ENCODE measurements at regions not wholly inside any gene's neighbourhood (a gene's known extent, or its start where the extent isn't known, plus 50 kb on each side); places are given as distances from the start of the nearest gene placed in this dataset.

DNA sequence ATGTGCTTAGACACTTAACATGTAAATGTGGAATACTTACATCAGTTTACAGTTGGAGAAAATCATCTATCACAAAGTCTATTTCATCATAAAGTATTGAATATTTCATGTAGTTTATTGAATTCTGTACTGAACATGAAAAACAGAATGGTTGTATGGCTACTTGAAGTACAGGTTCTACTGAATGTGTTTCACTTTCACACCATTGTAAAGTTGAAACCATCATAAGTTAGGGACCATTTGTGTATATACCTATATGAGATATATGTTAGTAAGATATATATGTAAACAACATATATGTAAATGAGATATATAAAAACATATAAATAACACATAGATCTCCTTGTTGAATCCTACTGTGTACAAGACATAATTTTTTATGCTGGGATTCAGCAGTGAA is 63.0 kb upstream of the TAF11L2 start:
- no peak for DNase-seq

DNA sequence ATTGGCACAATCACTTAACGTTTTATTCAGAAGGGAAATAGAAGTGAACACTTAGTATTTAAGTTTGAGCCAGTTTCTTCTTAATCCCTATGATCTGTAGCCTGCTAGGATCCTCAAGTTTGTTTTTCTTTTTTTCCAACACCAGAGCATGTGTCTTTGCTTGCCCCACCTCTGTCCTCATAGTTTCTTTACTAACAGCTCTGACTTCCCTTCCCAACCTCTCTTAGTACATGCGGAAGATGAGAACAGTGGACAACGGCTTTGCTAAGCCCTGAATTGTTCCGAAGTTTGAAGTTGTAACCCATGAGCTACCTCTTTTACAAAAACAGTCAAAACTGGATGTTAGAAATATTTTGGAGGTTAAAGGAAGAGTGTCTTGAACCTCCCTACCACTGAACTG is 61.7 kb upstream of the TAF11L2 start:
- DNase-seq = no peak

DNA sequence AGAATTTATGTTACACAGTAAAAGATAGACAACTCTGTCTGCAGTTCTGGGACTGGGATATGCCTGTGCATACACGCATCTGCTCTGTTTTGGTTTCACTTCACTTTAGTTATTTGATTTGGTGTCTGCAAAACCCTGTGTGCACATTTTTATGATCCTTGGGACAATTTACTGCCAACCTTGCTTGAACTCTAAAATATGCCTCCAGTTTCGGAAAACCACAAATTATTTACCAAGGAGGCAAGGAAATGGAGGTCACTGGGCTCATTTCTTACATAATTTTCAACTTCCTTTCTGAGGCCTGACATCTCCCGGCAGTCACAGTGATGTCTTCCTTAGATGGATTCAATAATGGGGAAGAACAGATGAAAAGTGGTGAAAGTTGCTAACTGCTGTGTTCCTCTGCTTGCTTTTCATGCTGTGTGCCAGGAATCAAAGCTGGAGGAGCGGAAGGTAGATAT is 61.2 kb upstream of the TAF11L2 start:
- no peak for DNase-seq

DNA sequence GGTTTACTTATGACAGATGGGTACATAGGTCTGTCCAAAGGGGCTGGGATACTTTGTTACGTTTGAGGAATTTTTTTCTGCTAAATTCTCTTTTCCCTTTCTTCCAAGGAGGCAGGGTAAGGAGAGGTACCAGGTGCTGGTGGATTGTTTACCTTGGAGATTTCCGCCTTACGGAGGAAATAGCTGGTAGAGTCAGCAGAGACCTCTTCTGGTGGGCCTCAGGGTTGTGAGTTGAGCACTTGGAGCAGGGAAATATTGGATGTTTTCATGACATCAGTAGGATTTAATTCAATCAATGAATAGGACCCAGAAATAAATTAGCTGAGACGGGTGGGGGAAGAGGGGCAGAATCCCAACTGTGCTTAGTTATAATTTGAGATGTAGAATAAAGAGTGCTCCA is 60.0 kb upstream of the TAF11L2 start:
- DNase-seq = no peak

DNA sequence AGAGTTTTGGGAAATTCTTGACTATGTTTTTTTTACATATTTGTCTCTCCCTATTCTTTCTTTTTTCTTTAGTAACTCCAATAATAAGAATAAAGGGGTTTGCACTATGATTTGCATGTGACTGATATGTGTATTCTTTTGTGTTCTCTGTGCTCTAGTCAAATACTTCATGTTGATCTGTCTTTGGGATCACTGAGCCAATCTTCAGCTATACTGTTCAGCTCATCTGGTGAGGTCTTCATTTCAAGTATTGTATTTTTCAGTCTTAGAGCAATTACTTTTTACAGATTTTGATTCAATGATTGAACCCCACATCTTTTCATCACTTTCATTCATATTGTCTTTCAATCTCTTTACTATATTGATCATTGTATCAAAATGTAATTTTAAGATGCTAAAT is 58.1 kb upstream of the TAF11L2 start:
- DNase-seq = no peak

DNA sequence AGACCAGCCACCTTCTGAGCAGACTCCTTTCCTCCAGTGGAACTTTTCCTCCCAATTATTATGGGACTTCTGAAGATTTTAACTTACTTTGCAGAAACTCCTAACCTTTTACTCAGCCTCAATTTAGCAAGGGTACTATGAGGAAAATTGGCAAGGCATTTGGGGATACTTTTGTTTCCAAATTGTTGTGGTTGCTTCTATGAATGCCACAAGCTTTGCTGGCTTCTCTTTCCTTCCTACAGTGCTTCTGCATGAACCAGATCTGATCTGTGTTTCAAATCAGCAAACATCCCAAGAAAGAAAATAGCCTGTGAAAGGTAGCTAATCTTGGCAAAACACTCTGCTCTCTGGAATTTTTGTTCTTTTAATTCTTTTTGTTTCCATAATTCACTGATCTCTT is 57.3 kb upstream of the TAF11L2 start:
- no peak for DNase-seq

DNA sequence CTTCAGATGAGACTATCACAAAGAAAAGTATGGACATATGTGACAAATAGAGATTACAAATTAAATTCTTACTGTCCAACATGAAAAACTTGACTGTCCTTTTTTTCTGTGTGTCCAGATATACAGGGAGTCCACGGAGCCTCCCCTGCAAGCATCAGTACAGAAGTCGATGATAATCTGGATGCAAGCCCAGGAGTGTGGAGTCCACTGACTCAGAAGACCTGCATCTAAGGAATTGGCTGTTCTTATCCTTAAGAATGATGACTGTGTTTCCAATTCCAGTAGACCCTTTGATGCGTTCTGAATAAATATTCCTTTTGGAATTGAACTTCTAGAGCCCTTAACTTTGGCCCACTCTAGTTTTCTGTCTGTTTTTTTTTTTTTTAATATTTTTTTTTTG is 56.7 kb upstream of the TAF11L2 start:
- DNase-seq = no peak

DNA sequence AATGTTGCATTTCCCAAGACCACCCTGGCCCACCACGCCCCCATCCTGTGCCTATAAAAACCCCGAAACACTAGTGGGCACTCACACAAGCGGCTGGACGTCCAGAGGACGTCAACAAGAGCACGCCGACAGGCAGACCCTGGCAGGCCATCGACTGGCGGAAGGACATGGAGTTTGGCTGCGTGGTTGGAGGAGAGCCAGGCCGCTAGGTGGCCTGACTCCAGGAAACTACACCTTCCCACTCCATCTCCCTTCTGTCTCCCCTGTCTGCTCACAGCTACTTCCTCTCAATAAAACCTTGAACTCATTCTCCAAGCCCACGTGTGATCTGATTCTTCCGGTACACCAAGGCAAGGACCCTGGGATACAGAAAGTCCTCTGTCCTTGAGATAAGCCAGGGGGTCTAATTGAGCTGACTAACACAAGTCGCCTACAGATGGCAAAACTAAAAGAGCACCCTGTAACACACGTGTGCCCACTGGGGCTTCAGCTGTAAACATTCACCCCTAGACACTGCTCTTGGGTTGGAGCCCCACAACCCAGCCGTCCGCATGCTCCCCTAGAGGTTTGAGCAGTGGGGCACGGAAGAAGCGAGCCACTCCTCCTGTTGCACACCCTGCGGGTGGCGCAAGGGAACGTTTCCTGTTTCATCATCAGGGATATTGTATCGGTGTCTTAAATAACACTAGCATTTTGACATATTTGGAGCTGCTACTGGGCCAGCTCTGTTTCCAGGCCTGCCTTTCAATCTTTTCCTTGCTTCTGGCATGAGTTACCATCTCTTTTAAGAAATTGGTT is 54.5 kb upstream of the TAF11L2 start:
- DNase-seq = no peak

DNA sequence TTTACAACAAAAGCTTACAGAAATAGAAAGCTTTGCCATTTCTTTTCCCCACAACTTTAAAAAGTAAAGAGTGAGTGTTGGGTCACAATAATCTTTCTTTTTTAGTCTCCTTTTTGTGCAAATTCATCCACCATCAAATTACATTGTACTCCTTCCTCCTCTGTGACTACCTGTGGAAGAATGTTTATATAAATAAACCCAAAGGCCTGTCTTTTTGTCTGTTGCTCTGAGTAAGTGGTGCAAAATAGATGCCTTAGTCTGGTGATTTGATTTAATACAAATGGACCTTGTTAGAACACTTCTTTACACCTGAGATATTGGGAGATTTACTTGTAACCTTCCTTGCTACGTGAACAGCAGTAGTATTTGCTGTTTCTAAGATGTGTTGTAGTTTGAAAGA is 53.5 kb upstream of the TAF11L2 start:
- DNase-seq = no peak

DNA sequence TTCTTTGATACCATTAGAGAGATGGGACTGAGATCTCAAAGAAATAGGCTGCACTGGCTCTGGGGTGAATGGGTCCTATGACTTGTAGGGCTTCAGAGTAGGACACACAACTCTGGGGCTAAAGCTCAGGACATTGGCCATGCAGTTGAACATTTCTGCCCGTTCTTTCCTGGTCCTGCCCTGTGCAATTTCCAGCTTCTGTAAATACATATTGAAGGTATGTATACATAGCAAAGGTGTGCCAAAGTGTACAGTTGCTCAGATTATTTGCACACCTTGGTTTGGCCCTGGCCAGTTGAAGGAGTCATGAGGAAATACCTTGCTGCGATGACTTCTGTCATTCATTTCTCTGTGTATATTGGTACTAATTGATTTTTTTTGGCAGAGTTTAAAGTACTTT is 52.8 kb upstream of the TAF11L2 start:
- DNase-seq = no peak

All from DMS 273 treated with DMSO at 0.1 percent for 48 hours (cell line).